ENCODE measurements at regions not wholly inside any gene's neighbourhood (a gene's known extent, or its start where the extent isn't known, plus 50 kb on each side); places are given as distances from the start of the nearest gene placed in this dataset.

DNA sequence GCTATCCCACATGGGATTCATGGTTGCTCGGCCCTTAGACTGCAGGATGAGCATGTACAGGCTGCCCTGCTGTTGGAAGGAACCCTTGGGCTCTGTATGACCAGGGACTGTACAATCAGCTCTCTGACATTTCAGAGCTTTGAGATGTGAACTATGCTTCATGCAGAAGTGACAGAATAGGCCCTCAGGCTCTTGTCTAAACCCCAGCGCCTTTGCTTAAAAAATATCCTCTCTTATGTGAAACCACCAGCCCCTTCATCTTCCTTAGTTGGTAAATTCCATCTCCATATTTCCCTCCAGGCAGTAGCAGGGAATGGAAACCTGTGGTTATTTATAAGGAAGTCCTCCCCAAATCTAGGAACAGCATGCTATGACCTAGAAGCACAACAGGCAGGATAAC, 78.9 kb upstream of the PLET1 start:
- TF ChIP-seq, protein P1, sequence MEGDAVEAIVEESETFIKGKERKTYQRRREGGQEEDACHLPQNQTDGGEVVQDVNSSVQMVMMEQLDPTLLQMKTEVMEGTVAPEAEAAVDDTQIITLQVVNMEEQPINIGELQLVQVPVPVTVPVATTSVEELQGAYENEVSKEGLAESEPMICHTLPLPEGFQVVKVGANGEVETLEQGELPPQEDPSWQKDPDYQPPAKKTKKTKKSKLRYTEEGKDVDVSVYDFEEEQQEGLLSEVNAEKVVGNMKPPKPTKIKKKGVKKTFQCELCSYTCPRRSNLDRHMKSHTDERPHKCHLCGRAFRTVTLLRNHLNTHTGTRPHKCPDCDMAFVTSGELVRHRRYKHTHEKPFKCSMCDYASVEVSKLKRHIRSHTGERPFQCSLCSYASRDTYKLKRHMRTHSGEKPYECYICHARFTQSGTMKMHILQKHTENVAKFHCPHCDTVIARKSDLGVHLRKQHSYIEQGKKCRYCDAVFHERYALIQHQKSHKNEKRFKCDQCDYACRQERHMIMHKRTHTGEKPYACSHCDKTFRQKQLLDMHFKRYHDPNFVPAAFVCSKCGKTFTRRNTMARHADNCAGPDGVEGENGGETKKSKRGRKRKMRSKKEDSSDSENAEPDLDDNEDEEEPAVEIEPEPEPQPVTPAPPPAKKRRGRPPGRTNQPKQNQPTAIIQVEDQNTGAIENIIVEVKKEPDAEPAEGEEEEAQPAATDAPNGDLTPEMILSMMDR (IDR thresholded peaks at IDR 0.05; ENCODE audit: control extremely low read depth in 1 of 3, insufficient read depth in 1 of 3, low read depth in 1 of 3, low read length in 3 of 3): no peak
- TF ChIP-seq RAD21 (IDR thresholded peaks at IDR 0.05 in 1 of 2, conservative IDR thresholded peaks at IDR 0.05 in 1 of 2; ENCODE audit: low read depth in 2 of 2, low read length in 2 of 2) (no peak), EP300 (IDR thresholded peaks at IDR 0.05; ENCODE audit: borderline replicate concordance in 1 of 2, low read depth in 2 of 2, low read length in 2 of 2) (no peak), SP1 (IDR thresholded peaks at IDR 0.05; ENCODE audit: low read depth, low read length) (no peak)

Measured in H1 (cell line).